SU-DHL-6 (cell line): ENCODE measurements at regions not wholly inside any gene's neighbourhood (a gene's known extent, or its start where the extent isn't known, plus 50 kb on each side); places are given as distances from the start of the nearest gene placed in this dataset.

Experiments used
- H2AFZ ChIP-seq: fragments of 200-600 bp; sonication (generic); 2 replicates; pipeline ENCODE4 v1.6.1; 2014; ENCODE audit warnings: low read depth, mild to moderate bottlenecking, moderate library complexity, mixed read lengths, antibody characterized with exemption, low read length; ENCODE audit not compliant: severe bottlenecking
- H3F3A ChIP-seq: fragments of 200-600 bp; shearing (Covaris generic); 2 replicates; pipeline ENCODE4 v1.6.0; 2016; ENCODE audit warnings: antibody characterized with exemption, mild to moderate bottlenecking; ENCODE audit not compliant: insufficient read depth
- H3K27ac ChIP-seq: fragments of 200-600 bp; sonication (generic); 2 replicates; pipeline ENCODE4 v1.5.1; 2016; ENCODE audit warnings: low read depth, mild to moderate bottlenecking, low read length, moderate library complexity, mixed read lengths
- H3K27me3 ChIP-seq: fragments of 200-600 bp; sonication (generic), shearing (Covaris generic); 2 replicates; pipeline ENCODE4 v1.6.0; 2014; ENCODE audit warnings: mild to moderate bottlenecking, low read length
- H3K36me3 ChIP-seq: fragments of 200-600 bp; sonication (generic); 2 replicates; pipeline ENCODE4 v1.6.1; 2014; ENCODE audit warnings: mild to moderate bottlenecking, low read length, mixed read lengths
- H3K4me2 ChIP-seq: fragments of 300-600, 200-600 bp; shearing (Covaris generic), sonication (generic); 2 replicates; pipeline ENCODE4 v1.6.0; 2014; ENCODE audit warnings: low read length, low read depth, mild to moderate bottlenecking; ENCODE audit not compliant: poor library complexity, severe bottlenecking
- H3K4me3 ChIP-seq: fragments of 200-600 bp; sonication (generic); 2 replicates; pipeline ENCODE4 v1.5.1; 2014; ENCODE audit warnings: antibody characterized with exemption, low read length, mild to moderate bottlenecking, mixed read lengths; ENCODE audit not compliant: insufficient read depth, poor library complexity, severe bottlenecking
- H3K79me2 ChIP-seq: fragments of 200-600 bp; sonication (generic); 2 replicates; pipeline ENCODE4 v1.6.1; 2014; ENCODE audit warnings: mild to moderate bottlenecking, low read length, moderate library complexity; ENCODE audit not compliant: insufficient read depth
- H3K9ac ChIP-seq: fragments of 200-600 bp; sonication (generic); 2 replicates; pipeline ENCODE4 v1.7.0; 2014; ENCODE audit warnings: mild to moderate bottlenecking, low read length
- H3K9me2 ChIP-seq: fragments of 200-600 bp; sonication (generic); replicated peaks from 2 replicates; pipeline ENCODE4 v1.6.1; 2014; ENCODE audit warnings: low read length; ENCODE audit not compliant: insufficient read depth
- H3K9me3 ChIP-seq: fragments of 200-600 bp; sonication (generic); 2 replicates; pipeline ENCODE4 v1.6.1; 2014; ENCODE audit warnings: low read length, mixed read lengths; ENCODE audit not compliant: insufficient read depth
- H4K20me1 ChIP-seq: fragments of 200-600 bp; sonication (generic); 2 replicates; pipeline ENCODE4 v1.6.1; 2014; ENCODE audit warnings: low read depth, mild to moderate bottlenecking, antibody characterized with exemption, low read length, moderate library complexity, mixed read lengths
- EZH2phosphoT487 ChIP-seq: fragments of 200-600 bp; sonication (generic), shearing (Covaris generic); conservative IDR thresholded peaks from 2 replicates; pipeline ENCODE4 v1.6.1; 2018; ENCODE audit warnings: mild to moderate bottlenecking, antibody characterized with exemption, low read length, moderate library complexity, mixed read lengths
- TF ChIP-seq, protein P1 (sequence below): fragments of 200-600 bp; sonication (generic); IDR thresholded peaks from one replicate; pipeline ENCODE4 v1.5.1; 2017; ENCODE audit warnings: antibody characterized with exemption, mild to moderate bottlenecking, low read length, moderate library complexity; ENCODE audit not compliant: insufficient read depth, poor library complexity, severe bottlenecking

DNA sequence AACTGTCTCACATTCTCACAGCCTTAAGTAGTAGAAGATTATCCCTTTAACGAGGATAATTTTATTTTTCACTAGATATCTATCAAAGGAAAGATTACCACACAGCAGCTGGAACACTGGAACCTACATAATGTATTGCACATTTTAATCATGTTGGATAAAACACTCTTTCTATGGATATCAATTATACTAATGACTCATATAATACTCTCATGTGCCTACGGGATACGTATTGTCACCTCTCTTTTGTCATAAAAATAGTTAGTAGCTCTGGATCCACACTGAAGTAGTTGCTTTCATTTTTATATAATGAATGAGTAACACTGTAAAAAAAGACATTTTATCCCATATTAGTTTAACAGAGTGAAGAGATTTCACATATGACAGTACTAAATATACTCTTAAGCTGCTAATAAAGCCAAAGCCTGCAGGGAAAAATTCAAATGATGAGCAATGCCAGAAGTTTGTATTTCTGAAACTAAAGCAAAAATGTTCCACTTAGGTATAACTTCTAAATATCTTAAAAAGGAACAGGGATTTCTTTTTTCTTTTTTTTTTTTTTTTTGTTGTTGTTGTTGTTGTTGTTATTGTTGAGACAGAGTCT is 408.7 kb upstream of the PKN2 start:
- Histone ChIP-seq H3K27ac (no peak overlapping the region), H4K20me1 (no peaks in the 10 kb centered on the region), H3K9me3 (no peaks in the 10 kb centered on the region), H3K9me2 (no peaks in the 10 kb centered on the region), H2AFZ (no peak overlapping the region), H3K79me2 (no peaks in the 10 kb centered on the region), H3K27me3 (no peaks in the 10 kb centered on the region), H3F3A (no peaks in the 10 kb centered on the region), H3K36me3 (no peaks in the 10 kb centered on the region), H3K4me2 (no peak overlapping the region), H3K4me3 (no peak overlapping the region), H3K9ac (no peak overlapping the region)
- TF ChIP-seq, protein P1, sequence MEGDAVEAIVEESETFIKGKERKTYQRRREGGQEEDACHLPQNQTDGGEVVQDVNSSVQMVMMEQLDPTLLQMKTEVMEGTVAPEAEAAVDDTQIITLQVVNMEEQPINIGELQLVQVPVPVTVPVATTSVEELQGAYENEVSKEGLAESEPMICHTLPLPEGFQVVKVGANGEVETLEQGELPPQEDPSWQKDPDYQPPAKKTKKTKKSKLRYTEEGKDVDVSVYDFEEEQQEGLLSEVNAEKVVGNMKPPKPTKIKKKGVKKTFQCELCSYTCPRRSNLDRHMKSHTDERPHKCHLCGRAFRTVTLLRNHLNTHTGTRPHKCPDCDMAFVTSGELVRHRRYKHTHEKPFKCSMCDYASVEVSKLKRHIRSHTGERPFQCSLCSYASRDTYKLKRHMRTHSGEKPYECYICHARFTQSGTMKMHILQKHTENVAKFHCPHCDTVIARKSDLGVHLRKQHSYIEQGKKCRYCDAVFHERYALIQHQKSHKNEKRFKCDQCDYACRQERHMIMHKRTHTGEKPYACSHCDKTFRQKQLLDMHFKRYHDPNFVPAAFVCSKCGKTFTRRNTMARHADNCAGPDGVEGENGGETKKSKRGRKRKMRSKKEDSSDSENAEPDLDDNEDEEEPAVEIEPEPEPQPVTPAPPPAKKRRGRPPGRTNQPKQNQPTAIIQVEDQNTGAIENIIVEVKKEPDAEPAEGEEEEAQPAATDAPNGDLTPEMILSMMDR: no peak
- TF ChIP-seq EZH2phosphoT487: no peak

DNA sequence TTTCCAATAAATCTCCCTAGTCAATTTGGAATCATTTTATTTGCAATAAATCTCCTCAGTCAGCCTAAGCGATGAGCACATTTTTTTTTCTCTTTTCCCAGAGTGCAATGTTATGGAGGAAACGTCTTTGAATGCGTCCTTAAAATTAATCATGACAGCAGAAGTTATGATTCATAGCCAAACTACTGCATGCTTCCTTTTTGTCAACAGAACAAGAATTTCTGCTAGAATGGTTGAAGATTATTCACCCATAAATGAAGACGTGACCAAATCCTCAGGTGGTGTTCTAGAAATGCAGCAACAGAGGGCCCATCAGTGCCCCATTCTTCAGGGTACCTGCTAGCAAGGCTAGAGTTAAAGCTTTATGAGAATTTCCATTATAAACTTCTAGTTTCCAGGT is 407.9 kb upstream of the PKN2 start:
- no peaks in the 10 kb centered on the region for H3K79me2 ChIP-seq
- no peaks in the 10 kb centered on the region for H3K9me2 ChIP-seq
- H3K36me3 ChIP-seq: no peaks in the 10 kb centered on the region
- no peak overlapping the region for H2AFZ ChIP-seq
- H3K9me3 ChIP-seq: no peaks in the 10 kb centered on the region
- no peaks in the 10 kb centered on the region for H4K20me1 ChIP-seq
- no peak overlapping the region for H3K27ac ChIP-seq
- no peaks in the 10 kb centered on the region for H3K27me3 ChIP-seq
- H3K4me3 ChIP-seq: no peak overlapping the region
- H3K9ac ChIP-seq: no peak overlapping the region
- H3F3A ChIP-seq: no peaks in the 10 kb centered on the region
- TF ChIP-seq, protein P1: no peak
- no peak for TF ChIP-seq EZH2phosphoT487
- no peak overlapping the region for H3K4me2 ChIP-seq

DNA sequence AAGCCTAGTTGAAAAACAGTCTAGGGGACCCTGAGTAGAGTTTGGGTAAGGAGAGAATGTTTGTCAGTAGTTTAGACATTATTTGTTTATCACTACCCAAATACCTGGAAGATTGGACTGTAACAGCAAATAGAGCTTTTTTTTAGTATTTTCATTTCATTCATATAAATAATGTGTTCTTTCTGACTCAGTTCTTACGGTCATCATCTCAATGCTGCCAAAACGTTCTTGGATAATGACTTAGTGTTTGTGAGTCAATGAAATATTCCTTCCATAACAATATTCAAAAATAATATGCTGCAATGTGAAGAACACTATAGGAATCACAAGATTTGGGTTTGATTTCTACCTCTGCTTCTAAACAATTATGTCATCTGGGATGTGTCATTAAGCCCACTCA is 400.0 kb upstream of the PKN2 start:
- H3K27me3 ChIP-seq: no peaks in the 10 kb centered on the region
- H3K9me3 ChIP-seq: no peaks in the 10 kb centered on the region
- H3F3A ChIP-seq: no peaks in the 10 kb centered on the region
- no peaks in the 10 kb centered on the region for H4K20me1 ChIP-seq
- H3K4me2 ChIP-seq: no peak overlapping the region
- TF ChIP-seq, protein P1: no peak
- no peak for TF ChIP-seq EZH2phosphoT487
- H3K27ac ChIP-seq: no peak overlapping the region
- no peaks in the 10 kb centered on the region for H3K79me2 ChIP-seq
- no peaks in the 10 kb centered on the region for H3K36me3 ChIP-seq
- no peak overlapping the region for H2AFZ ChIP-seq
- H3K9ac ChIP-seq: no peak overlapping the region
- H3K9me2 ChIP-seq: 0 out of 2 replicates have a peak, but pooled peaks cover 4% of the 10 kb centered on the region
- no peak overlapping the region for H3K4me3 ChIP-seq
